HG02610 (cell line): ENCODE measurements at regions not wholly inside any gene's neighbourhood (a gene's known extent, or its start where the extent isn't known, plus 50 kb on each side); places are given as distances from the start of the nearest gene placed in this dataset.
"Not testable (repeated sequence)": the region's sequence is repeated elsewhere in the genome, so short reads cannot be mapped to it uniquely, and the experiment has no call there.

ENCODE experiments used
- ATAC-seq: cut with Tn5 transposase; IDR thresholded peaks from one replicate; pipeline ENCODE4 v1.9.1; 2021; ENCODE audit warnings: mild to moderate bottlenecking, moderate library complexity; ENCODE audit not compliant: unreplicated experiment

GRCh38 chr5:2165203-2165602, 282.5 kb upstream of the IRX4 start:
- ATAC-seq: no peak

- no peak for ATAC-seq
These were observed 281.9 kb upstream of the IRX4 start for GRCh38 chr5:2164586-2164985.

DNA sequence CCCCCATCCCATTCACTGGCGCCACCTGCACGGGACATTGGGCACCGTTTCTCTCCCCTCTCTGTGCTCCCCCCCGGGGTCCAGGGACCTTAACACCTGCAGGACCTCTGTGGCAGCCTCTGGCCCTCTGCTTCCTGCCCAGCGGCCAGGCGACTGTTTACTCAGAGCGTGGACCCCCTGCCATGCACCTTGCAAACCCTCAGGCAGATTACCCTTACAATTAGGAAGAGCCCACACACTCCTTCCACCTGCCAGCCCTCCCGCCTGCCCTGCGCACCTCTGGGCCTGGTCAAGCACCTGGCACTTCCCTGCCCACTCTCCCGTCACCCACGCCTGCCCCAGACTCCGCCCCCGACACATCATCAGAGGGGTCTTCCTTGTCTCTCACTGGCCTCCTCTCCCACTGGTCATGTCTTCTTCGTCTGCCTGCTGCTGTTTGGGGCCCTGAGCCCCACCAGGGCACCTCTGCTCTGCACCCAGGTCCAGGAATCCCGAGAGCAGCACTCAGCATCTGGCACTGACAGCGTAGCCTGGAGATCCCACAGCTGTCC, 281.3 kb upstream of the IRX4 start:
- ATAC-seq: no peak

GRCh38 chr5:2163060-2163856, 280.5 kb upstream of the IRX4 start:
- no peak for ATAC-seq

GRCh38 chr5:2160811-2161210, 278.1 kb upstream of the IRX4 start:
- no peak for ATAC-seq

DNA sequence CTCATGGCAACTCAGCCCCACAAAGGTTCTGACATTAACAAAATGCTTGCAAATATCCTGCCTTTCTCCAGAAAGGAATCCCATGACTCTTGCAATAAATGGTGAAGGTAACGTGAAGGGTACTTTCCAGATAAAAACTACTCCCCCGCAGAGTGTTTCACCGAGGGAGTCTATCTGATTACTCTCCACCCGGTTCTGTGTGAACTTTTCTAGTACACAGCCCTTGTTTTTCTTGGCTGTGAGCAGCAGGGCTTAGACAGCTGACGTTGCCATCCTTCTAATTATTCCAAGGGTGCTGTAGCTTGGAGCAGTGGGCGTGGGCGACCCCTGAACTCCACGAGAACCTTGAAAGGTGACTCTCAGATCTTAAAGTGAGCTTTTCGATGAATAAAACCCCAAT, 276.0 kb upstream of the IRX4 start:
- ATAC-seq: no peak

DNA sequence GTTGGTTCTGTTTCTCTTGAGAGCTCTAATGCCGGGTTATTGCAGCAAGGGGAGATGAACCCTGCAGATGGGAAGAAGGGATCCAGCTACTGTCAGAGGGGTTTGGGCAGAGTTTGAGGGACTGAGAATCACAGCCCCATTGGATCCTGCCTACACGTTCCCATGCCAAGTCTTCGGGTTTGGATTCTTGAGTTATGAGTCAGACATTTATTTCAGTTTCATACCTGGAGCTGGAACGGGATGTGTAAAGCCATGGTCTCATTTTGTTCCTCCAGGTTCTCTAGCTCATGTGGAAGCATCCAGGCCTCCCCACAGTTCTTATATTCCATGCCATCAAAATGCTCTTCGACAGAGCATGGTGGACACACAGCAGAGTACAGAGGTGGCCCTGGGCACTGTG, 275.4 kb upstream of the IRX4 start:
- no peak for ATAC-seq

DNA sequence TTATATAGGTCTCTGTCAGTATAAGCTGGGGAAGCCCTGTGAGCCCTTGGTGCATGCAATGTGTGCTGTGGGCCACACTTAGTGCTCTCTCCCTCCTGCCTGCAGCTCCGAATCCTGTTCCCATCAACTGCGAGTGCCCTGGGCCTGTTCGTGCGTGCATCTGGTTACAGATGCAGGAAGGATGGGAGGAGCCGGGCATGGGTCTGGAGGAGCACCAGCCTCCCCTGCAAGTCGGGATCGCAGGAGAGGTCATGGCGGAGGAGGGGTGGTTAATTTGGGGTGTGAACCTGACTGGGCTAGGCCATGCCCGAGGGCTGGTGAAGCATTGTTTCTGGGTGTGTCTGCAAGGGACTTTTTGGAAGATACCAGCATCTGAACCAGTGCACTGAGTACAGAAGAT, 274.6 kb upstream of the IRX4 start:
- no peak for ATAC-seq

- ATAC-seq: no peak
These were observed 273.8 kb upstream of the IRX4 start for GRCh38 chr5:2156358-2157059.

- ATAC-seq: no peak
These were observed 272.8 kb upstream of the IRX4 start for GRCh38 chr5:2155556-2155955.

DNA sequence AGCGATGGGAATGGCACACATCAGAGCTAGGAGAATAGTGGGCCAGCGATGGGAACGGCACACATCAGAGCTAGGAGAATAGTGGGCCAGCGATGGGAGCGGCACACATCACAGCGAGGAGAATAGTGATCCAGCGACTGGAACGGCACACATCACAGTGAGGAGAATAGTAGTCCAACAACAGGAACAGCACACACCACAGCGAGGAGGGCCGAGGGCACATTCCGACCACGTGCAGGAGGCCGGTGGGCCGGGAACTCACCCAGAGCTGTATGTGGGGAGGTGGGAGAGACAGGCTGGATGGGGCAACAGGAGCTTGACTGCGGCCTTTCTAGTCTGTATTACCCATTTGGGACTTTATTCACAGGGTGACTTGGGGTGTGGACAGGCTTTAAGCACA, 271.1 kb upstream of the IRX4 start:
- no peak for ATAC-seq

- no peak for ATAC-seq
These were observed 270.6 kb upstream of the IRX4 start for GRCh38 chr5:2153350-2153749.

- ATAC-seq: not testable (repeated sequence)
These were observed 268.7 kb upstream of the IRX4 start for GRCh38 chr5:2151301-2151888.

- peak; percentile 79 for ATAC-seq
These were observed 266.4 kb upstream of the IRX4 start for GRCh38 chr5:2149195-2149539.

DNA sequence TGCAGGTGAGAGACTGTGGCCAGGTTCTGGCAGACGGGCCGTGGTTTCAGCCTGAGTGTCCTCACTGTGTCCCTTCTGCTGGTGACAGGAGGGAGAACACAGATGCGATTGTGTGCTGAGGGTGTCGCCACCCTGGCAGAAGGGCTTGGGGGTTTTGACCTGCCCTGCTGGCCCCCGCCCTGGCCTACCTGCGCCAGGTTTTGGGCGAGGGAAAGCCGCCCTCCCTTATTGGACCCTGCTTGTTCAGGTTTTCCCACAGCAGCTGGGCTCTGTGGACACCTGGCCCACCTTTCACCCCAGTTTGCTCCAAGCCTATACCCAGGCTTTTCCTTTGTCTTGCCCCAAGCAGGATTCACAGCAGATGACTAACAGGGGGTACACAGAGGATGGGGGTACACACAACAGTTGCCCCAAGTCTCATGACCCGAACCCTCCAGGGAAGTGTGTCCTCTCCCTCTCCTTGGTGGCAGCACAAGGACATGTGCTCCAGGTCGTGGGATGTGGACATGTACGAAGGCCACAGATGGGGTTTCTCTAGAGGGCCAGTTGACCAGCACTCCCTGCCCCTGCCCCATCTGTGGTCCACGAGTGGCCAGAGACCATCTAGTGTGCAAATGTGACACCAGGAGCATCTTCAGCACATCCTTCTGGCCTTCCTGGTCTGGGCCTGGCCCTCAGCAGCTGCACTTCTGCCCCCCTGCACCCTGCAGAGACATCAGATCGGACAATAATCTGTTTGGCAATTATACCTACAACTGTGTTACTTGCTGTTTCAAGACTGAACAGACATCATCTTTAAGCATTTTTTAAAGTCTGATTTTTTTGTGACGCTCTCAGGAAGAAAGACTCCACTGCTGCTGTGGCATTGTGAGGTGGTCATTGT, 265.8 kb upstream of the IRX4 start:
- ATAC-seq: peak; percentile 14

GRCh38 chr5:2147504-2148311, 265.0 kb upstream of the IRX4 start:
- no peak for ATAC-seq

DNA sequence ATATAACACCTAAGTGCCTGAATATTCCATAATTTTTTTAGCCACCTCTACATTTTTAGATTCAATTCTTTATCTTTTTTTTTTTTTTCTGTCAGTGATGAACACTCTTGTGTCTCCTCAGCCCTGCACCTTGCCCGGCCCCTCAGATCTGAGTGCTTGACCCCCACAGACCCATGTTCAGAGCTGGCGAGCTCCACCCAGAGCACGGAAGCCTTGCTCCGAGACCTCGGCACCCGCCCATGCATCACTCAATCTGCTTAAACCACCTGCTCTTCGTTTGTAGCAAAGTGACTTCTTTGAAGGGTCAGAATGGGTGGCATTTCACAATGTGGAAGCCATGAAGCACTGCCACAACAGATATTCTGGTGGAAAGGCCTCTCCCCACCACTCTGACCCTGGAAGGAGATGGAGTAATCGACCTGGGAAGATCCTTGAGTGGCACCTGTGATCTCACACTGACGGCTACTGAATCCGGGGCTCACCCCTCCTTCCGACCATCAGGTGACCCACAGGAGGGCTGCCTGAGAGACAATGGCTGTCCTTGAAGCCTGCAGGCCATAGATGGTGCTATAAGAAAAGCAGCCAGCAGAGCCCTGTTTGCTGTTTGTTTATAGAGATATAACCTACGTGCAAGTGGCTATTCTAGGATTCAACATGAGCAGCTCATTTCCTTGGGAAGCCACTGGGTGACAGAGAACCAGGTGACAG, 261.1 kb upstream of the IRX4 start:
- no peak for ATAC-seq

DNA sequence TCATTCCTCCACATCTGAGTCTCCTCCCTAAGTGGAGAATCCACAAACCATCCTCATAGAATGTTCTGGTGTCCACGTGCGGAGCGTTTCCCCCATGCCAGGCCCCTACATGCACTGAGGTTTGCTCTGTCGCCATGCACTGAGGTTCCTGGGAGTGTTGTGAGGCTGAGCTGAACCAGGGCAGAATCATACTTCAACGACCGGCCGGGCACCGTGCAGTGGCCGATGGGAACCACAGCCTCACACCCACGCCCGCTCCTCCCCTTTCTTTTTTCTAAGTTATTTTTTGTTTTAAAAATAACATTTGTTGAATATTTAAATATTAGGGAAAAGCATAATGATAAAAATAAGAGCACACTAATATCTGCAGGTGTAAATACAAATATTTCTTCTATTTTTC, 260.4 kb upstream of the IRX4 start:
- no peak for ATAC-seq

DNA sequence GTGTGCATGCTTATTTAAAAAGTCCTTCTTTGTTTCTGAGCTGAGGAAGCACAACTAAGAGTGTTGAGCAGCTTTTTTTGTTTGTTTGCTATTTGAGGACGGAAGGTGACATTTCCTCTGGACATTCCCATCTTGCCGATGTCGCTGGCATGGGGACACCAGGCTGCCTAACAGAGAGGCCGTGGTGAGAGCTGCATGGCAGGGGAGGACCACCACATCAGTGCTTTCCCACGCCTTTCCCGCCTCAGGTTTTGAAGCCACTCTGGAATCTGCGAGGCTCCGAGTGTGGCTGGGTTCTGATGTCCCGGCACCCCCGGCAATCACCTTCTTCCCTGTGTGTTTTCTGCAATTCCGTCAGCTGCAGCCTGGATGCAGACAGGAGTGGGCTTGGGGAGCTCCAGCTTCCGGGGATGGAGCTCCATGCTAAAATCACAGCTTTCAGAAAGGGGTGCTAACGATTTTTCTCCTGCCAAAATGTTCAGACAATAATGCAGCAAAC, 259.8 kb upstream of the IRX4 start:
- ATAC-seq: no peak
